Keratinocyte (primary cell): ENCODE measurements at regions not wholly inside any gene's neighbourhood (a gene's known extent, or its start where the extent isn't known, plus 50 kb on each side); places are given as distances from the start of the nearest gene placed in this dataset.

Source experiments
- DNase-seq: peaks from one replicate; pipeline ENCODE4 v3.0.0-alpha.2; 2011; ENCODE audit warnings: low read depth, missing footprints, low spot score
- FAIRE-seq: peaks from 2 replicates; lab custom pipeline; 2011; peaks lifted over from hg19 to GRCh38; lab: Jason Lieb, UNC
- H2AFZ ChIP-seq: 2 replicates; pipeline ENCODE4 v1.6.0; 2012; ENCODE audit warnings: low read length, control low read depth, inconsistent platforms; ENCODE audit not compliant: control insufficient read depth
- H3K27ac ChIP-seq: 2 replicates; pipeline ENCODE4 v1.5.1; 2011; ENCODE audit warnings: low read length; ENCODE audit not compliant: control insufficient read depth, insufficient read depth
- H3K27me3 ChIP-seq: 3 replicates; pipeline ENCODE4 v1.6.0; 2011; ENCODE audit warnings: low read length; ENCODE audit not compliant: control insufficient read depth, insufficient read depth; ENCODE audit errors: extremely low read depth
- H3K36me3 ChIP-seq, 2 experiments: 2 replicates in 1 of 2; 3 replicates in 1 of 2; pipeline ENCODE4 v1.5.1; 2011; ENCODE audit warnings: low read length in 2 of 2, mild to moderate bottlenecking in 1 of 2; ENCODE audit not compliant: control insufficient read depth in 2 of 2, insufficient read depth in 2 of 2; ENCODE audit errors: extremely low read depth in 1 of 2
- H3K4me1 ChIP-seq: 3 replicates; pipeline ENCODE4 v1.5.1; 2011; ENCODE audit warnings: low read length; ENCODE audit not compliant: control insufficient read depth, insufficient read depth; ENCODE audit errors: extremely low read depth
- H3K4me2 ChIP-seq: 3 replicates; pipeline ENCODE4 v1.6.0; 2011; ENCODE audit warnings: low read depth, low read length; ENCODE audit not compliant: control insufficient read depth, insufficient read depth; ENCODE audit errors: extremely low read depth
- H3K4me3 ChIP-seq, 3 experiments: fragments of 200-600 bp in 1 of 3; sonication (generic) in 1 of 3; 2 replicates in 2 of 3; 3 replicates in 1 of 3; pipeline ENCODE4 v1.5.1; 2011 to 2016; ENCODE audit warnings: low read length in 3 of 3, mild to moderate bottlenecking in 3 of 3, control low read depth in 2 of 3, inconsistent platforms in 1 of 3, low read depth in 1 of 3, mixed read lengths in 1 of 3, mixed run types in 1 of 3, moderate library complexity in 1 of 3; ENCODE audit not compliant: control insufficient read depth in 2 of 3, insufficient read depth in 2 of 3; ENCODE audit errors: extremely low read depth in 1 of 3
- H3K79me2 ChIP-seq: 2 replicates; pipeline ENCODE4 v1.6.0; 2012; ENCODE audit warnings: low read length; ENCODE audit not compliant: control insufficient read depth, insufficient read depth
- H3K9ac ChIP-seq: 3 replicates; pipeline ENCODE4 v1.6.0; 2011; ENCODE audit warnings: low read length; ENCODE audit not compliant: control insufficient read depth, insufficient read depth; ENCODE audit errors: extremely low read depth
- H3K9me1 ChIP-seq: 3 replicates; pipeline ENCODE4 v1.6.0; 2011; ENCODE audit warnings: low read length; ENCODE audit not compliant: control insufficient read depth, insufficient read depth; ENCODE audit errors: extremely low read depth
- H3K9me3 ChIP-seq: 2 replicates; pipeline ENCODE4 v1.5.1; 2012; ENCODE audit warnings: low read depth, low read length; ENCODE audit not compliant: control insufficient read depth
- H4K20me1 ChIP-seq: 3 replicates; pipeline ENCODE4 v1.6.0; 2011; ENCODE audit warnings: low read length; ENCODE audit not compliant: control insufficient read depth, insufficient read depth; ENCODE audit errors: extremely low read depth
- CTCF ChIP-seq, 3 experiments: IDR thresholded peaks in 1 of 3; conservative IDR thresholded peaks in 1 of 3; optimal IDR thresholded peaks in 1 of 3; 2 replicates in 2 of 3; 3 replicates in 1 of 3; pipeline versions ENCODE3 to v1.5.1; 2011; ENCODE audit warnings: low read length in 3 of 3, mild to moderate bottlenecking in 3 of 3, moderate library complexity in 2 of 3, control low read depth in 1 of 3, inconsistent platforms in 1 of 3; ENCODE audit not compliant: insufficient read depth in 2 of 3; ENCODE audit errors: extremely low read depth in 1 of 3
- EZH2 ChIP-seq: IDR thresholded peaks from one replicate; pipeline ENCODE4 v1.6.1; 2012; ENCODE audit warnings: inconsistent platforms, mild to moderate bottlenecking, low read length, moderate library complexity
- dilution Hi-C: fragments of 300-500 bp; cut with MboI; formaldehyde crosslinking; loops from one replicate; pipeline ENCODE4 v1.7.0; 2020; ENCODE audit warnings: low sequenced_read_pairs; ENCODE audit not compliant: extremely low pct_ligation_motif_present

DNA sequence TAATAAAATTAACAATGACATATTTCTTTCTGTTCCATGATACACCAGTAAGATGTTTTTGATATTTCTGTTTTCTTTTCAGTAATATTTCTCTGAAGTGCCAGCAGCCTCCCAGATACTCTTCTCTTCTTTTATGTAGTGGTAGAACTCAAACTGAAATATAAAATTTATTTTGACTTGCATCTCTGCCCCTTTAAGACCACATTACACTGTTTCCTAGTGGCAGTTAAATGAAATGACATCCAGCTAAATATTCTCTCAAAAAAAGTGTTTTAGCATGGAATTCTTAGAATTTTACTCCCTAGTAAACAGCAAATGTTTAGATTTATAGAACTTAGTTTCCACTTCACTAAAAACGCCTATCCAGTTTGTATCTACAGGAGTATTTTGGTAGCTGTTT is 237.2 kb upstream of the MTPN start:
- FAIRE-seq, result no peak
- H3K27me3 ChIP-seq, result no peaks in the 10 kb centered on the region
- no peaks in the 10 kb centered on the region for H3K79me2 ChIP-seq
- no peak overlapping the region for H3K9ac ChIP-seq
- no peak overlapping the region for H3K27ac ChIP-seq
- no peak overlapping the region for H2AFZ ChIP-seq
- no peaks in the 10 kb centered on the region for H3K9me3 ChIP-seq
- no peak for TF ChIP-seq CTCF (optimal IDR thresholded peaks at IDR 0.05 in 1 of 3, IDR thresholded peaks at IDR 0.05 in 1 of 3, conservative IDR thresholded peaks at IDR 0.05 in 1 of 3; ENCODE audit: extremely low read depth in 1 of 3, insufficient read depth in 2 of 3, low read length in 3 of 3)
- no peak for TF ChIP-seq EZH2
- H3K4me1 ChIP-seq, result no peaks in the 10 kb centered on the region
- dilution Hi-C loops, result no loop called here
- no peak overlapping the region for H3K4me3 ChIP-seq
- no peaks in the 10 kb centered on the region for H3K36me3 ChIP-seq
- H3K4me2 ChIP-seq, result no peak overlapping the region
- H3K9me1 ChIP-seq, result no peaks in the 10 kb centered on the region
- no peaks in the 10 kb centered on the region for H4K20me1 ChIP-seq
- no peak for DNase-seq

DNA sequence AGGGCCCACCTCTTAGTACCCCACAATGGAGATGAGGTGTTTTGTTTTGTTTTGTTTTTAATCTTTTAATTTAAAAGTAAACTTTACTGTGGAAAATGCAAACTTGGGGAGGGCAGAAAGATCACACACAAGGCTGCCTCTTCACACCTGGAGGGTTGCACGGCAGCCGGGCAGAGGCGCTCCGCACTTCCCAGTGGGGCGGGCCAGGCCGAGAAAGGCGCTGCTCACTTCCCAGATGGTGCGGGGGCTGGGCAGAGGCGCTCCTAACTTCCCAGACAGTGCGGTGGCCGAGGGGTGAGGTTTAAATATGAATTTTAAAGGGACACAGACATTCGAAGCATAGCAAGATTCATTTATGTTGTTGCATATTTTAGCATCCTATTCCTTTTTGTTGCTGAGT is 235.9 kb upstream of the MTPN start:
- H3K4me1 ChIP-seq, result no peaks in the 10 kb centered on the region
- FAIRE-seq (no peak), DNase-seq (no peak)
- TF ChIP-seq EZH2, result no peak
- TF ChIP-seq CTCF (optimal IDR thresholded peaks at IDR 0.05 in 1 of 3, IDR thresholded peaks at IDR 0.05 in 1 of 3, conservative IDR thresholded peaks at IDR 0.05 in 1 of 3; ENCODE audit: extremely low read depth in 1 of 3, insufficient read depth in 2 of 3, low read length in 3 of 3), result no peak
- no peak overlapping the region for H3K4me3 ChIP-seq
- H3K27me3 ChIP-seq, result no peaks in the 10 kb centered on the region
- H3K36me3 ChIP-seq, result no peaks in the 10 kb centered on the region
- H4K20me1 ChIP-seq, result no peaks in the 10 kb centered on the region
- no peak overlapping the region for H3K27ac ChIP-seq
- no peak overlapping the region for H2AFZ ChIP-seq
- no peaks in the 10 kb centered on the region for H3K9me1 ChIP-seq
- H3K79me2 ChIP-seq, result no peaks in the 10 kb centered on the region
- H3K9me3 ChIP-seq, result no peaks in the 10 kb centered on the region
- dilution Hi-C loops, result no loop called here
- H3K9ac ChIP-seq, result no peak overlapping the region
- no peak overlapping the region for H3K4me2 ChIP-seq
